ENCODE measurements at regions not wholly inside any gene's neighbourhood (a gene's known extent, or its start where the extent isn't known, plus 50 kb on each side); places are given as distances from the start of the nearest gene placed in this dataset.
A peak's percentile ranks its signal among the peaks of the same experiment; 100 is the strongest.

- Histone ChIP-seq H3K4me1 (no peaks in the 10 kb centered on the region), H3K36me3 (no peaks in the 10 kb centered on the region), H3K4me3 (replicated peaks in 1 of 3) (no peak overlapping the region), H3K9me3 (no peaks in the 10 kb centered on the region), H3K27ac (no peak overlapping the region), H3K27me3 (no peaks in the 10 kb centered on the region)
- intact Hi-C loops (cut with DNase I): no loop called here
- TF ChIP-seq CTCF (IDR thresholded peaks at IDR 0.05): peak in 1 of 6 experiments; percentile 54
- no peak for TF ChIP-seq POLR2A (IDR thresholded peaks at IDR 0.05)
- DNase-seq: no peak
- 83 to 84% methylated on average over 6 of the region's 6 CpGs for WGBS, 2 donors
Measured at GRCh38 chr12:18158774-18159557, 69.0 kb upstream of the RERGL start.

DNA sequence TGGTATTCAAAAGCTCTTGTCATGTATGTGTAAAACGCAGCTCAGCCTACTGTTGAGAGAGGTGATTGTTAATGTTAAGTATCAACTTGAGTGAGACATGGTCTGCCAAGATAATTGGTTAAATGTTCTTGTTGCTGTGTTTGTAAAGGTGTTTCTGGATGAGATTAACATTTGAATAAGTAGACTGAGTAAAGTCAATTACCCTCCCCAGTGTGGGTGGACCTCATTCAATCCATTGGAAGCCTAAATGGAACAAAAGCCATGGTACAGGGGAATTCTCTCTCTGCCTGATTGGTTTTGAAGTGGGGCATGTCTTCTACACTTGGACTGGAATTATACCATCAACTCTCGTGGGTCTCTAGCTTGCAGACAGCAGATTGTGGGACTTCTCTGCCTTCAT lies 63.8 kb upstream of the RERGL start:
- Histone ChIP-seq H3K27me3 (no peaks in the 10 kb centered on the region), H3K27ac (no peak overlapping the region), H3K9me3 (no peaks in the 10 kb centered on the region), H3K4me3 (replicated peaks in 1 of 3) (no peak overlapping the region), H3K36me3 (no peaks in the 10 kb centered on the region), H3K4me1 (no peaks in the 10 kb centered on the region)
- intact Hi-C loops (cut with DNase I): no loop called here
- 36 to 45% methylated on average over 2 of the region's 2 CpGs for WGBS, 2 donors
- TF ChIP-seq POLR2A (IDR thresholded peaks at IDR 0.05) (no peak), CTCF (IDR thresholded peaks at IDR 0.05) (no peak)
- no peak for DNase-seq

DNA sequence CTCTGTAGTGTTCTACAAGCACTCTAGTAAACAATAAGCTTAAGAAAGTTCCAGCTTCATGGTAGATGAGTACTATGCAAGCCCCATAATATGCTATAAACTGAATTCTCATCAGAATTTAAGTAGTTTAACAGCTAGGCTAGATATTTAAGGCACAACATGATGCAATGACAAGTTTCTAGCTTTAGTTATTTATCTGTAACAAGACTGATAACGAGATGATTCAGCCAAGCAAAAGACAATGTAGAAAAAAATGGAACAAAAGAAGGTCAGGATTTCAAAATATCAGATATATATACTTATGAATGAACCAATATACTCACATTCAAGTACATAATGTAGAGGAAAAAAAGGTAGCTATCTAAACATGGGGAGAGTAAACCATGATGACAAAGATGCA lies 61.0 kb upstream of the RERGL start:
- DNase-seq: no peak
- H3K4me1 ChIP-seq: no peaks in the 10 kb centered on the region
- intact Hi-C loops (cut with DNase I): no loop called here
- H3K27ac ChIP-seq: no peak overlapping the region
- H3K36me3 ChIP-seq: no peaks in the 10 kb centered on the region
- H3K9me3 ChIP-seq: no peaks in the 10 kb centered on the region
- 80 to 84% methylated on average over 1 of the region's 1 CpG for WGBS, 2 donors
- TF ChIP-seq CTCF (IDR thresholded peaks at IDR 0.05): no peak
- TF ChIP-seq POLR2A (IDR thresholded peaks at IDR 0.05): no peak
- H3K27me3 ChIP-seq: no peaks in the 10 kb centered on the region
- H3K4me3 ChIP-seq (replicated peaks in 1 of 3): no peak overlapping the region

GRCh38 chr12:18148961-18149360 lies 59.0 kb upstream of the RERGL start:
- Histone ChIP-seq H3K4me3 (replicated peaks in 1 of 3) (no peak overlapping the region), H3K27ac (no peak overlapping the region), H3K27me3 (peaks cover 3% of the 10 kb centered on the region), H3K36me3 (no peaks in the 10 kb centered on the region), H3K9me3 (no peaks in the 10 kb centered on the region), H3K4me1 (no peaks in the 10 kb centered on the region)
- no peak for TF ChIP-seq CTCF (IDR thresholded peaks at IDR 0.05)
- TF ChIP-seq POLR2A (IDR thresholded peaks at IDR 0.05): no peak
- no peak for DNase-seq
- intact Hi-C loops (cut with DNase I): no loop called here
- WGBS, 2 donors: 43 to 69% methylated on average over 2 of the region's 2 CpGs

GRCh38 chr12:18146363-18146762 lies 56.4 kb upstream of the RERGL start:
- H3K27me3 ChIP-seq: peaks cover 3% of the 10 kb centered on the region
- 66 to 71% methylated on average over 3 of the region's 3 CpGs for WGBS, 2 donors
- H3K36me3 ChIP-seq: no peaks in the 10 kb centered on the region
- intact Hi-C loops (cut with DNase I): no loop called here
- no peak for DNase-seq
- no peaks in the 10 kb centered on the region for H3K4me1 ChIP-seq
- H3K27ac ChIP-seq: no peak overlapping the region
- H3K4me3 ChIP-seq (replicated peaks in 1 of 3): no peak overlapping the region
- TF ChIP-seq POLR2A (IDR thresholded peaks at IDR 0.05): no peak
- no peak for TF ChIP-seq CTCF (IDR thresholded peaks at IDR 0.05)
- no peaks in the 10 kb centered on the region for H3K9me3 ChIP-seq

Data from thyroid gland (tissue), 4 donors.